Mesenchymal stem cell (in vitro differentiated cells and primary cell): ENCODE measurements at regions not wholly inside any gene's neighbourhood (a gene's known extent, or its start where the extent isn't known, plus 50 kb on each side); places are given as distances from the start of the nearest gene placed in this dataset.
A peak's percentile ranks its signal among the peaks of the same experiment; 100 is the strongest.

ENCODE experiments used
- DNase-seq: peaks from one replicate; pipeline ENCODE4 v3.0.0-alpha.2; 2013
- H2AFZ ChIP-seq: one replicate; pipeline ENCODE4 v1.6.1; 2013; ENCODE audit warnings: low read depth, mild to moderate bottlenecking, control low read depth, inconsistent platforms, low read length, moderate library complexity
- H2AK5ac ChIP-seq: 2 replicates; pipeline ENCODE4 v1.6.1; 2013; ENCODE audit warnings: low read length, moderate library complexity, mild to moderate bottlenecking, inconsistent platforms; ENCODE audit not compliant: severe bottlenecking
- H2BK120ac ChIP-seq: one replicate; pipeline ENCODE4 v1.6.1; 2013; ENCODE audit warnings: low read depth, mild to moderate bottlenecking, inconsistent platforms, low read length, moderate library complexity
- H2BK12ac ChIP-seq, 2 experiments: one replicate each; pipeline ENCODE4 v1.6.1; 2013; ENCODE audit warnings: inconsistent platforms in 2 of 2, low read length in 2 of 2, mild to moderate bottlenecking in 2 of 2, moderate library complexity in 2 of 2, control low read depth in 1 of 2
- H2BK15ac ChIP-seq: one replicate; pipeline ENCODE4 v1.6.1; 2013; ENCODE audit warnings: mild to moderate bottlenecking, low read depth, inconsistent platforms; ENCODE audit not compliant: poor library complexity, severe bottlenecking
- H2BK5ac ChIP-seq: 2 replicates; pipeline ENCODE4 v1.6.1; 2013; ENCODE audit warnings: low read depth, mild to moderate bottlenecking, low read length, control low read depth, inconsistent platforms; ENCODE audit not compliant: poor library complexity, severe bottlenecking
- H3K14ac ChIP-seq, 2 experiments: one replicate each; pipeline ENCODE4 v1.6.1; 2013; ENCODE audit warnings: inconsistent platforms in 2 of 2, low read length in 2 of 2, control low read depth in 1 of 2, mild to moderate bottlenecking in 1 of 2, moderate library complexity in 1 of 2
- H3K18ac ChIP-seq, 2 experiments: one replicate each; pipeline ENCODE4 v1.6.1; 2013; ENCODE audit warnings: inconsistent platforms in 2 of 2, low read length in 2 of 2, control low read depth in 1 of 2, low read depth in 1 of 2, mild to moderate bottlenecking in 1 of 2
- H3K23ac ChIP-seq, 2 experiments: one replicate each; pipeline ENCODE4 v1.6.1; 2013; ENCODE audit warnings: inconsistent platforms in 2 of 2, low read length in 2 of 2, mild to moderate bottlenecking in 2 of 2, moderate library complexity in 2 of 2, control low read depth in 1 of 2
- H3K27ac ChIP-seq: 2 replicates; pipeline ENCODE4 v1.5.1; 2013; ENCODE audit warnings: mild to moderate bottlenecking, moderate library complexity, low read length, control low read depth, inconsistent platforms; ENCODE audit not compliant: poor library complexity, severe bottlenecking
- H3K27me3 ChIP-seq, 2 experiments: 2 replicates each; pipeline versions ENCODE4 v1.6.1 to v1.7.0; 2013; ENCODE audit warnings: low read length in 2 of 2, mild to moderate bottlenecking in 2 of 2, moderate library complexity in 2 of 2, control low read depth in 1 of 2, inconsistent platforms in 1 of 2; ENCODE audit not compliant: control insufficient read depth in 1 of 2, insufficient read depth in 1 of 2
- H3K36me3 ChIP-seq, 2 experiments: 2 replicates each; pipeline versions ENCODE4 v1.6.1 to v1.7.0; 2013; ENCODE audit warnings: low read length in 2 of 2, control low read depth in 1 of 2, inconsistent platforms in 1 of 2, low read depth in 1 of 2, mild to moderate bottlenecking in 1 of 2; ENCODE audit not compliant: insufficient read depth in 2 of 2, control insufficient read depth in 1 of 2
- H3K4ac ChIP-seq, 2 experiments: one replicate each; pipeline ENCODE4 v1.6.1; 2013; ENCODE audit warnings: inconsistent platforms in 2 of 2, low read length in 2 of 2, mild to moderate bottlenecking in 2 of 2, moderate library complexity in 2 of 2, control low read depth in 1 of 2, low read depth in 1 of 2
- H3K4me1 ChIP-seq: 2 replicates; pipeline ENCODE4 v1.6.1; 2013; ENCODE audit warnings: low read depth, low read length, control low read depth; ENCODE audit not compliant: control insufficient read depth, insufficient read depth
- H3K4me2 ChIP-seq: 2 replicates; pipeline ENCODE4 v1.6.1; 2013; ENCODE audit warnings: low read length, mild to moderate bottlenecking, inconsistent platforms; ENCODE audit not compliant: poor library complexity, severe bottlenecking
- H3K4me3 ChIP-seq, 2 experiments: 2 replicates each; pipeline versions ENCODE4 v1.5.1 to v1.7.0; 2013; ENCODE audit warnings: low read length in 2 of 2, mild to moderate bottlenecking in 2 of 2, control low read depth in 1 of 2, low read depth in 1 of 2; ENCODE audit not compliant: insufficient read depth in 1 of 2
- H3K79me1 ChIP-seq: replicated peaks from 2 replicates; pipeline ENCODE4 v1.6.1; 2013; ENCODE audit warnings: mild to moderate bottlenecking, control low read depth, low read length, inconsistent platforms; ENCODE audit not compliant: poor library complexity, severe bottlenecking
- H3K9ac ChIP-seq: 2 replicates; pipeline ENCODE4 v1.7.0; 2013; ENCODE audit warnings: mild to moderate bottlenecking, low read length, moderate library complexity
- H3K9me3 ChIP-seq: 2 replicates; pipeline ENCODE4 v1.7.0; 2013; ENCODE audit warnings: mild to moderate bottlenecking, low read length; ENCODE audit not compliant: control insufficient read depth
- H4K8ac ChIP-seq: one replicate; pipeline ENCODE4 v1.6.1; 2013; ENCODE audit warnings: inconsistent platforms, mild to moderate bottlenecking, low read length, moderate library complexity
- H4K91ac ChIP-seq: one replicate; pipeline ENCODE4 v1.6.1; 2013; ENCODE audit warnings: mild to moderate bottlenecking, low read length, inconsistent platforms
- WGBS: methylation state at CpG from one replicate; pipeline ENCODE4 v1.1.7; 2013; ENCODE audit warnings: mixed read lengths; 5-methylcytosine and 5-hydroxymethylcytosine counted together

GRCh38 chr2:164439885-164440284 lies 181.4 kb downstream of the GRB14 start:
- Histone ChIP-seq H3K36me3 (no peaks in the 10 kb centered on the region), H3K18ac (no peak overlapping the region), H3K23ac (no peak overlapping the region), H4K91ac (no peak overlapping the region), H3K9ac (no peak overlapping the region), H3K4ac (no peak overlapping the region), H3K27ac (no peak overlapping the region), H2BK12ac (no peak overlapping the region), H2BK120ac (no peak overlapping the region), H3K79me1 (no peaks in the 10 kb centered on the region), H2BK5ac (no peak overlapping the region), H2AFZ (no peak overlapping the region), H3K9me3 (no peaks in the 10 kb centered on the region), H4K8ac (no peak overlapping the region), H2AK5ac (no peak overlapping the region), H3K4me2 (no peak overlapping the region), H3K4me3 (no peak overlapping the region), H3K14ac (no peak overlapping the region), H3K27me3 (no peaks in the 10 kb centered on the region), H2BK15ac (no peak overlapping the region), H3K4me1 (no peaks in the 10 kb centered on the region)
- no peak for DNase-seq
- 100% methylated on average over 2 of the region's 3 CpGs for WGBS

GRCh38 chr2:164439235-164439634 lies 182.0 kb downstream of the GRB14 start:
- H2BK120ac ChIP-seq = no peak overlapping the region
- H2BK15ac ChIP-seq = no peak overlapping the region
- H3K4me1 ChIP-seq = no peaks in the 10 kb centered on the region

GRCh38 chr2:164438490-164439205 lies 182.6 kb downstream of the GRB14 start:
- Histone ChIP-seq H2AK5ac (peak overlapping the region; percentile 89), H3K23ac (no peak overlapping the region), H3K9ac (no peak overlapping the region), H3K27me3 (no peaks in the 10 kb centered on the region), H2BK120ac (no peak overlapping the region), H2BK5ac (no peak overlapping the region), H2BK15ac (no peak overlapping the region), H3K27ac (no peak overlapping the region), H3K36me3 (no peaks in the 10 kb centered on the region), H3K14ac (no peak overlapping the region), H3K4me1 (no peaks in the 10 kb centered on the region), H3K4ac (no peak overlapping the region), H3K9me3 (no peaks in the 10 kb centered on the region), H2AFZ (no peak overlapping the region), H4K8ac (no peak overlapping the region), H3K18ac (no peak overlapping the region), H3K4me2 (no peak overlapping the region), H3K79me1 (no peaks in the 10 kb centered on the region), H3K4me3 (no peak overlapping the region), H2BK12ac (no peak overlapping the region), H4K91ac (no peak overlapping the region)
- peak; percentile 29 for DNase-seq

More at GRCh38 chr2:164439235-164439634, 182.0 kb downstream of the GRB14 start:
- H4K8ac ChIP-seq = no peak overlapping the region
- no peak overlapping the region for H3K4me3 ChIP-seq
- no peak overlapping the region for H2AFZ ChIP-seq
- no peak overlapping the region for H3K27ac ChIP-seq
- H2BK12ac ChIP-seq = no peak overlapping the region
- no peak overlapping the region for H2AK5ac ChIP-seq
- no peak overlapping the region for H3K4ac ChIP-seq
- no peaks in the 10 kb centered on the region for H3K79me1 ChIP-seq
- H3K18ac ChIP-seq = no peak overlapping the region
- H3K27me3 ChIP-seq = no peaks in the 10 kb centered on the region
- no peaks in the 10 kb centered on the region for H3K9me3 ChIP-seq
- no peak overlapping the region for H3K4me2 ChIP-seq
- H3K36me3 ChIP-seq = no peaks in the 10 kb centered on the region
- no peak overlapping the region for H3K9ac ChIP-seq
- no peak for DNase-seq
- H4K91ac ChIP-seq = no peak overlapping the region
- no peak overlapping the region for H2BK5ac ChIP-seq
- no peak overlapping the region for H3K23ac ChIP-seq
- no peak overlapping the region for H3K14ac ChIP-seq

GRCh38 chr2:164436131-164436530 lies 185.2 kb downstream of the GRB14 start:
- no peak overlapping the region for H2BK5ac ChIP-seq
- WGBS = 80% methylated on average over 1 of the region's 3 CpGs

More at GRCh38 chr2:164436131-164436530, 185.2 kb downstream of the GRB14 start:
- Histone ChIP-seq H3K36me3 (no peaks in the 10 kb centered on the region), H2BK12ac (no peak overlapping the region), H3K4me3 (no peak overlapping the region), H2BK15ac (no peak overlapping the region), H2AFZ (no peak overlapping the region), H3K18ac (no peak overlapping the region), H3K27ac (no peak overlapping the region), H3K4ac (no peak overlapping the region), H3K4me1 (no peaks in the 10 kb centered on the region), H3K14ac (no peak overlapping the region), H3K79me1 (no peaks in the 10 kb centered on the region), H4K8ac (no peak overlapping the region), H3K27me3 (no peaks in the 10 kb centered on the region), H4K91ac (no peak overlapping the region), H3K4me2 (no peak overlapping the region), H3K23ac (no peak overlapping the region), H2BK120ac (no peak overlapping the region), H3K9ac (no peak overlapping the region), H3K9me3 (no peaks in the 10 kb centered on the region), H2AK5ac (no peak overlapping the region)
- no peak for DNase-seq
